NCI-H1092 (cell line): ENCODE measurements at regions not wholly inside any gene's neighbourhood (a gene's known extent, or its start where the extent isn't known, plus 50 kb on each side); places are given as distances from the start of the nearest gene placed in this dataset.

Experiments used
- DNase-seq: peaks from one replicate; lab custom pipeline; 2025; lab: John Stamatoyannopoulos, UW

DNA sequence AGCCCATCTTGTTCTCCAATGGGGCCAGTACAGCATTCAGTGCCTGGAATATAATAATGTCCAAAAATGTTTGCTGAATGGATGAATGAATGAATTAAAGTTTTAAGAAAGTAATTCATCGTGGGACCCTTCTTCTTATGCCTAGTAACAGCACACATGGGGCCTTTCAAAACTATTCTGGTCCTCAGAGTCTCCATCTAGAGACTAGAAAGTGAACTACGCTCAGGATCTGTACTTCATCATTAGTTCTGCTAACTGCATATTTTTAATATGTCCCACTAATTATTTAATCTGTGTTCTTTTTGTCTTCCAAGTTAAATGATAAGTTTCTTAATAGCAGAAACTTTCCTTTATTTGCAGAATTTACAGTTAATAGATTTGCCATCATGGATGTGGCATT, 172.5 kb downstream of the SMAD2 start:
- DNase-seq, result no peak

GRCh38 chr18:47756364-47757016, 174.0 kb downstream of the SMAD2 start:
- peak; percentile 36 for DNase-seq

GRCh38 chr18:47755102-47755456, 175.4 kb downstream of the SMAD2 start:
- DNase-seq, result no peak

DNA sequence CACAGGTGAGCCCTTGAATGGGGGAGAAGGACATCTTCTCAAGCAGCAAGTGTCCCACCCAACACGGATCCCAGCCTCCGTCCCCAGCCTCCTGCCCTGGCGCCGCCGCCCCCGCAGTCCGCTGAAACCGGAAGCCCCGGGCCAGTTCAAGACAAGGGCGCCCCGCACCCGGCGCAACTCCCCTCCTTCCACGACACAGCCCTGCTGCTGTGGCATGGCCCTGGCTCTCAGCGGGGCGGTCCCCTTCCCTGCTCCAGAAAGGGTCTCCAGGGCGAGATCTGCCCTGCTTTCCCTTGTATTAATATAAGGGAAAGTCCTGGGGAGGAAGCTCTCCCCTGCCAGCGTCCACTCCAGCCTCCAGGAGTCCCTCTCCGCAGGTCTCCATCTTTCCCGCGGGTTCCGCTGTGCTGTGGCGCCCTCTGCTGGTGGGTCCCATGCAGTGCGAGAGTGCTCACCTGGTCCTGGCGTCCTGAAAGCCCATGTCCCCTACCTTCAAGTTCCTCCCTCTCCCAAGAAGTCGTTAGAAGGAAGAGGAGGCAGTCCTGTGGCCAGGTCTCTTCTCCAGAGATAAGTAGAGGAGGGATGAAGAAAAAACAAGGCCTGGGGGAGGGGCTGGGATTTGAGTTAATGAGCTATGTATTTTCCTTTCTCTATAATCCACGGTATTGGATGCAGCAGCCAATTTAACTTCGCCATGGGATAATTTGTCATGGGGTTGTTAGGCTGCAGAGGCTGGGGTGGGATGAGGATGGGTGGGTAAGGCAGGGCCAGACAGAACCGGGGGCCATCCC, 176.0 kb downstream of the SMAD2 start:
- peak; percentile 56 for DNase-seq

DNA sequence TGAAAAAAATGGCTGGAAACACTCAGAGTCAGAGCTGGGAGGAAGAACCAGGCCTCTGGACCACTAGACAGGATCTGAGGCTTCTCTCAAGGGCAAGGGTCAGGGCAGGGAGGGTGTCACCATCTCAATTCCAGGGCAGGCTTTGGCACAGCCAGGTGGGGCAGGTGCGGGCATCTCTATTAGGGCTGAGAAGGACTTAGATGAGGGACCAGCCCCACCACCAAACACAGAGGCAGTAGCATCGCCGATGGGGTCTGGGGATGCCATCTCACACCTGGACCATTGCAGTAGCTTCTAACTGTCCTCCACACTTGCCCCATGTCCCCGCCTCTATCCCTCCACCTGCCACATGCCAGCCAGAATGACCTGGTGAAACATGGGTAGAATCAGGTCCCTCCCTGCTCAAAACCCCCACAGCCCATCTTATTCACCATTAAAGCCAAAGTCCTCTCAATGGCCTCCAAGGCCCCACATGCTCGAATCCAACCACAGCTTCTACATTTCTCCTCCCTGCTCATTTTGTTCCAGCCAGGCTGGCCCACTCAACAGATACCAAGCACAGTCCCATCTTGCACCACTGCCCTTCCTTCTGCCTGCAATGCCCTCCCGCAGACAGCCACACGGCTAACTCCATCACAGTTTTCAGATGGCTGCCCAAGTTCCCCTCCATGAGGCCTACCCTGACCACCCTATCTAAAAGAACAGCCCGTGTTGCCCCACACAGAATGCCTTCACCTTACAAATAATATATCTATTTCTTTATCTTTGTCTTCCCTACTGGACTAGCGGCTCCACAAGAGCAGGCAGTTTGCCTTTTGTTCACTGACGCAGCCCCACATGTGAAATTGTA, 177.4 kb downstream of the SMAD2 start:
- DNase-seq, result no peak

DNA sequence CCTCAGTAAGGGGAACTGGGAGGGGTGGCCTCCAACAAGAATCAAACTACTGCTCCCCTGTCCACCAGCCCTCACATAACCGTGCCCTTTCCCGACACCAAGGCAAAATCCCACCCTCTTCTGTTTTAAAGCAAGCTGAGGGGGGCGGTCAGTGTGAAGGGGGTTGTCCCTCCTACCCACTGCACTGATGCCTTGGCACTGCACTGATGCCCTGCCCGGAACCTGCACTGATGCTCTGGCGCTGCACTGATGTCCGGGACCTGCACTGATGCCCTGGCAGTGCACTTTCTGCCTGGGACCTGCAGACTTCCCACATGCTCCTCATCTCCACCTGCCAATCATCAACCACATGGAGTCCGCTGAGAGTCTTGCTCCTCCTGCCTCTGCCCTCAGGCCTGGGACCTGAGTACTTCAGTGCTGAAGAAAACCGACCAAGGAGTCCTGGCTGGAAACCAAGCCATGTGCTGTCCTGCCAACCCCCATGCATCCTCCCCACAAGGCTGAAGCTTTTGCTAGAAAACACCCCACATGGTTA, 179.5 kb downstream of the SMAD2 start:
- no peak for DNase-seq

DNA sequence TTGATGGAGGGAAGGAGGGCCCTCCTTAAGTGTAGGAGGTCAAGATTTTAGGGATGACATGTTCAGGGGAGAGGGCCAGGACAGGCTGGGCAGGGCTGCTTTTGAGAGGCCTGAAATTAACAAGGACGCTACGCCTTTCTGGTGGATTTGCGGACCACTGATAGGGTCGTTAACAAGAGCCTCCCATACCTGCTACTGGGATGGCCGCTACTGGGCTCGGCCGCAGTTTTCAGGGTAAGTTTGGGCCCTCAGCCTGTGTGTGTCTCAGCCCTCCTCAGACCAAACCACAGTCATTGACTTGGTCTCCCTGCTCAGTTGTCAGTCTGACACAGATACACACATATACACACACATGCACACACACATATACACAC, 180.9 kb downstream of the SMAD2 start:
- no peak for DNase-seq

DNA sequence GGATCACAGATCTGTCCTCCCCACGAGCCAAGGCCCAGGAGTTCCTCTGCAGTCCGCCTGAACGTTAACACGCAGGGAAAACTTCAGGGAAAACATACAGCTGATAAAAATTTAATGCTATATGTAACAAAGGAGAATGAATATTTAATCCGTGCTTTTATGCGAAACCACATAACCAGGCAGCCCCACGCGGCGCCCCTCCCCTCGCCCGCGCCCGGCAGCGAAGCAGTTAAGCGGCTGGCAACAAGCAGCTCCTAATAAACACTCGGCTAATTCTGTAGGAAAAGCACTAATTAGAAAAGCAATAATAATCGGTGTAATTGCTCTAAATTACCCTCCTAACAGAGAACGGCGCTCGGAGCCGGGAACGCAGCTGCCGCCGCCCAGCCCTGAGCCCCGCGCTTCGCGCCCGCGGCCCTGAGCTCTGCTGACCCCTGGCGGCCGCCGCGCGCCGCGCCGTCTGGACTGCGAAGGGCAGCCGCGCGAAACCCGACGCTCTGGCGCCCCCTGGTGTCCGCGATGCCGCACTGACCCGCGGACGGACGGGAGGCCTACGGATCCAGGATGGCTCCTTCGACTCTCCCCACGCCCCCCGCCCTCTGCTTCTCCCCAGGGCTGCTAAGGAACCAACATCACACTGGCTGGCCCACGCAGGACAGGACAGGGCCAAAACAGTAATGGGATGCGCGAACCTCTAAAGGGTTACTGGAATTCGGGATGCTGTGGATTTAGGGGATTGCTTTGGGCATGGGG, 181.4 kb downstream of the SMAD2 start:
- DNase-seq, result peak; percentile 64

GRCh38 chr18:47748093-47748796, 182.2 kb downstream of the SMAD2 start:
- DNase-seq, result peak; percentile 2

DNA sequence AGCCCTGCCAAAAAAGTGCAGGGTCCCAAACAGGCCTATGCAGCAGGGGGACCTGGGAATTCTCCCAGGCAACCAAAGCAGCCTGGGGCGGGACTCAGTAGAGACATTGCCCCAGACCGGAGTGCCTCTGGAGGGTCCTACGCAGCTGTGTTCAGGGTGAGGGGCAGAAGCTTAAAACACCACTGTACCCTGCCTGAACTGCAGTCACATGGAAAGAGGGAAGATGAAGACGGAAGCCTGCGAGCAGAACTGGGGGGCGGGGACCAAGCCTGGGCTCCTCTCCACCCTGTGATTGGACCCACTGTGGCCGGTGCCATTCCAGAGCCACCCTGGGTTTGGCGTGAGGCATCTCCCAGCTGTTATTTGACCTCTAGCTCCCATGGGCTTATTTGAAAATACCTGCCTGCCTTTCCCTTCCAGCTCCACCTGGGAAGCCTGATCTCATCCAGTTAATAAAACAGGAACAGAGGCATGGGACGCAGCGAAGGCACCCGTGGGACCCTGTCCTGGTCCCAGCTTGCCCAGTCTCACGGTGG, 183.1 kb downstream of the SMAD2 start:
- DNase-seq, result no peak

DNA sequence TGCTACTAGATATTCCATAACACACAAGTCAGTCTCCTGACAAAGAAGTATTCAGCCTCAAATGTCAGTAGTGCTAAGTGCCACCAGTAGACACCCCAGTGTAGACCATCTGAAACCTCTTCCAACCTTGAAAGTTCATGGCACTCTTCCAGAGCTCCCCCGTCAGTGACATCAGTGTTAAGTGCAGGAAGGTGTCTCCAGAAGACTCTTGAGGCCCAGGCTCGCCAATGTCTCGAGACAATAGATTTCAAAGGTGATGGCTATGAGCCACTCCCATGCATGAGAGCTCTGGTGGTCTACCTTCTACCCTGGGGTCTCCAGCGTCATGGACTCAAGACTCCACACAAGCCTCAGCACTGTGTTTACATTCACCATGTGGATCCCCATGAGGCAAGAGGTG, 183.8 kb downstream of the SMAD2 start:
- no peak for DNase-seq

- DNase-seq, result no peak
Observed at GRCh38 chr18:47745227-47745626, 185.2 kb downstream of the SMAD2 start.

DNA sequence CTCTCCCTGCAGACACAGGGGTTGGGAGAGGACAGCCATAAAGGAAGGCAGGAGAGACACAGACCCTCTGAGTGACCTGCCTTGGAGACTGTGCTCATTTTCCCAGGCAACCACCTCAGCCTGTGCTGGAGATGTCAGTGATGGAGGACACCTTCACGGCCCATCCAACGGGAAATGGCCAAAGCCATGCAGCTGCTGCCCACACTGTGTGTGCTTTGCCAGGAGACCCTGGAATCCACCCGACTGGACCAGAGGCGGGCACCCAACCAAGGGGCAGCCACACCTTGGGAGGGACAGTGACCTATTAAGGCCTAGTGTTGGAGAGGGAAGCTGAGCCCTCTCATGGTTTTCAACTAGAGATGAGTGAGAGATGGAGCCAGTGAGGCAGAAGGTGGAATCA, 192.5 kb downstream of the SMAD2 start:
- no peak for DNase-seq

GRCh38 chr18:47737198-47737830, 193.1 kb downstream of the SMAD2 start:
- DNase-seq, result no peak

DNA sequence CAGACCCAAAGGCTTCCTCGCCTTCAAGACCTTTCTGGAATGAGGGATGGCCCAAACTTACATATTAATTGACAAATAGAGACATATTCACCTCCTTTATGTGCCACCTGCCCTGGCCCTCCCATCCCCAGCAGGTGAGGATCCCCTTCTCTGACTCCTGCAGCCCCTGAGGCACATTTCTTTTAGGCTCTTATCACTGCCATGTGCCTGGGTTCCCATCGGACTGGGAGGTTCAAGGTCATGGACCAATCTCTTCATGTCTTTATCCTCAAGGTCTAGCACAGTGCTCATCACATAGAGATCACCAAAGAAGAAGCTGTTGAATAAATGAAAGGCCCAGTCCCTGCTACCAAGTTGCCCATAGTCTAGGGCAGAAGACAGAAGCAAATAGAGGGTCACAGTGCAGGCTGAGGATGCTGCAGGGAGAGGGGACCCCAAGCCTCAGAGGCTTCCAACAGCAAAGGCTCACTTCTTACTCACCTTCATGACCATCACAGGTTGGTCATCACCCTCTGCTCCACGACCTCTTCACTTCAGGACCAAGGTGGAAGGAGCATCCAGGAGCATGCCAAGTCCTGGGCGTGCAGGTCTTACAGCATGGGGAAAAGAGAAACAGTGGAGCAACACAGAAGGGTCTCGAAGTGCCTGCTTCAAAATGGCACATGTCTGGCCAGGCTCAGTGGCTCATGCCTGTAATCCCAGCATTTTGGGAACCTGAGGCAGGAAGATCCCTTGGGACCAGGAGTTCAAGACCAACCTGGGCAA, 193.9 kb downstream of the SMAD2 start:
- DNase-seq, result no peak

- DNase-seq, result no peak
Observed at GRCh38 chr18:47735041-47735702, 195.3 kb downstream of the SMAD2 start.

DNA sequence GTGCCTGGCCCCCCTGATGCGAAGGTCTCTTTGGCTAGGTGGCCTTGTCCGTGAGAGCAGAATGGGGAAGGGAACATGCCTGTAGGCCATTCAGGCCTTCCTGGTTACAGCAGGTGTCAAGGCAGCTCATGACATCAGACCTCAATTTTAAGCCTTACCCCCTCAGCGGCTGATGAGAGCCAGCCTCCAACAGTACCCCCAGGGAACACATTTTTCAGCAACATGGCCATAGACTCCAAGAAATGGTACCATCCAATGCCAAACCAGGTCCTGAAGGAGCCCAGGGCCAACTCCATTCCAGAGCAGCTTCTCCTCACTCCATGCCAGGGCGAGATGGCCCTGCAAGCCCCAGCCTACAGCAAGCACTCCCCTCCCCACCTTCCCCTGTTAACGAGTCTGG, 199.2 kb downstream of the SMAD2 start:
- no peak for DNase-seq

DNA sequence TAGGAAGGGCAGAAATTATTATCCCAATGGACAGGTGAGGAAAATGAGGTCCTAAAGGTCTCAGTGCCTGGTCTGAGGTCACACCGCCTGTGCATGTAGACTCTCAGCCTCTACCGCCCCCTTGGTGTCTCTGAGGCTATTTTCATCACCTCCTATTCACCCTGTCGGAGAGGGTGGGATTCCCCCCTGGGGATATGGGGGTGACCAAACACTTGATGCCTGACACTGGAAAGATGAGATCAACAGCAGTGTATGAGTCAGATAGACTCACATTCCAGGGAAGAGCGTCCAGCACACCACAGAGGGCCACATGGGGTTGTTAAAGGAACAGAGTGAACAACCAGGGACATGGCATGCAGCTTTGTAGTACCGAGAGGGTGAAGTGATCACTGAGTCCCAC, 199.7 kb downstream of the SMAD2 start:
- DNase-seq, result no peak

DNA sequence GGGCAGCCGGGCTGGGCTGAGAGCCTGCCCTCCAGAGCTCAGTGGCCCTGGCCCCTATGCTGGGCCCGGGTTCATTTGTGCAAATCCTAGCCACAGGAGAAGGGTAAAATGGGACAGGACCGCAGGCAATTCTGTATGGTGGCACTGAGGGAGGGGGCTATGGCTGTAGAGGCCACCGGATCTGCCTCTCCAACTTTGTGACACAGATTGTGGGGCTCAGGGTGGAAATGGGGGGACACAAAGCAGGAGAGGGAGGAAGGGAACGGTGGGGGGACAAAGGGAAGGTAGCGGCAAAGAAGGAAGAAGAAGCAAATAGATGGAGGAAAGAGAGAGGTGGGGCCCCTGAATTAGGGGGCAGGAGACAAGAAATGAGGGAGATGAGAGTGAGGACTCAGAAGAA, 201.1 kb downstream of the SMAD2 start:
- DNase-seq, result no peak
